HL-60 (cell line): ENCODE measurements at regions not wholly inside any gene's neighbourhood (a gene's known extent, or its start where the extent isn't known, plus 50 kb on each side); places are given as distances from the start of the nearest gene placed in this dataset.

Experiments used
- DNase-seq, 2 experiments: peaks; one replicate each; pipeline ENCODE4 v3.0.0-alpha.2; 2010 to 2020; ENCODE audit warnings: low read depth in 1 of 2, low spot score in 1 of 2
- H3K27ac ChIP-seq: fragments of 250-450 bp; sonication (Bioruptor Pico); replicated peaks from 2 replicates; pipeline ENCODE4 v1.5.1; 2020; ENCODE audit warnings: mild to moderate bottlenecking, moderate library complexity
- H3K27me3 ChIP-seq: fragments of 250-450 bp; sonication (Bioruptor Pico); 2 replicates; pipeline ENCODE4 v1.5.1; 2021; ENCODE audit warnings: mild to moderate bottlenecking, moderate library complexity; ENCODE audit not compliant: insufficient read depth, poor library complexity, severe bottlenecking
- H3K4me3 ChIP-seq: replicated peaks from 2 replicates; pipeline ENCODE4 v1.5.1; 2011; ENCODE audit warnings: mild to moderate bottlenecking, control low read depth, low read length; ENCODE audit not compliant: insufficient read depth
- CTCF ChIP-seq: IDR thresholded peaks from one replicate; pipeline ENCODE4 v1.5.1; 2011; ENCODE audit warnings: low read length, control low read depth, inconsistent platforms; ENCODE audit not compliant: insufficient read depth
- GABPA ChIP-seq: IDR thresholded peaks from 2 replicates; pipeline ENCODE4 v1.6.1; 2012; ENCODE audit warnings: low read depth
- POLR2AphosphoS5 ChIP-seq: IDR thresholded peaks from 2 replicates; pipeline ENCODE4 v1.6.1; 2012; ENCODE audit warnings: low read depth
- REST ChIP-seq: IDR thresholded peaks from 2 replicates; pipeline ENCODE4 v1.6.1; 2012; ENCODE audit warnings: low read depth; ENCODE audit not compliant: insufficient replicate concordance
- SPI1 ChIP-seq: IDR thresholded peaks from 2 replicates; pipeline ENCODE4 v1.6.1; 2012; ENCODE audit warnings: low read depth, mild to moderate bottlenecking, borderline replicate concordance

- Histone ChIP-seq H3K27ac (no peak overlapping the region), H3K27me3 (no peaks in the 10 kb centered on the region), H3K4me3 (no peak overlapping the region)
- TF ChIP-seq CTCF (no peak), POLR2AphosphoS5 (no peak), REST (no peak), GABPA (no peak), SPI1 (no peak)
- no peak for DNase-seq
Observed at GRCh38 chr3:187977659-187978058, 176.3 kb upstream of the LPP start.

- H3K27ac ChIP-seq, result no peak overlapping the region
- H3K4me3 ChIP-seq, result no peak overlapping the region
- TF ChIP-seq REST, result no peak
- no peak for TF ChIP-seq CTCF
- no peak for TF ChIP-seq SPI1
- no peak for TF ChIP-seq POLR2AphosphoS5
- TF ChIP-seq GABPA, result no peak
- no peak for DNase-seq
- no peaks in the 10 kb centered on the region for H3K27me3 ChIP-seq
Observed at GRCh38 chr3:187978433-187979011, 175.4 kb upstream of the LPP start.

- peak in 1 of 2 experiments; percentile 53 for DNase-seq
- no peaks in the 10 kb centered on the region for H3K27me3 ChIP-seq
- H3K27ac ChIP-seq, result no peak overlapping the region
- H3K4me3 ChIP-seq, result no peak overlapping the region
- TF ChIP-seq SPI1 (no peak), CTCF (no peak), POLR2AphosphoS5 (peak; percentile 47; the same call in 1 of the 2 replicates), REST (no peak)
Observed at GRCh38 chr3:187979564-187979963, 174.4 kb upstream of the LPP start.
